A673 (cell line): ENCODE measurements at regions not wholly inside any gene's neighbourhood (a gene's known extent, or its start where the extent isn't known, plus 50 kb on each side); places are given as distances from the start of the nearest gene placed in this dataset.

Experiments used
- BruUV-seq: library from RNA; stranded (reverse); fragments of 400-500 nt; replicated peaks from 2 replicates; lab custom pipeline; 2021; lab: Mats Ljungman, UMichigan
- CTCF ChIA-PET: fragments of 300-600 bp; sonication (Branson Sonifier 250); formaldehyde crosslinking; loops from one replicate; lab custom pipeline; 2022; ENCODE audit warnings: antibody characterized with exemption; lab: Charles Lee
- POLR2A ChIA-PET: fragments of 300-600 bp; sonication (Branson Sonifier 250); formaldehyde crosslinking; loops from one replicate; lab custom pipeline; 2022; ENCODE audit warnings: antibody characterized with exemption; ENCODE audit not compliant: low non-redundant PET; lab: Charles Lee
- DNase-seq: peaks from one replicate; pipeline ENCODE4 v3.0.0-alpha.2; 2015; ENCODE audit warnings: low spot score
- H3K27ac ChIP-seq: fragments of 200-600 bp; sonication (generic); 2 replicates; pipeline ENCODE4 v1.5.1; 2016; ENCODE audit warnings: mixed run types, low read depth, mild to moderate bottlenecking, mixed read lengths, antibody characterized with exemption, low read length; ENCODE audit not compliant: poor library complexity, severe bottlenecking
- H3K27me3 ChIP-seq: fragments of 200-600 bp; sonication (generic); replicated peaks from 2 replicates; pipeline ENCODE4 v1.6.1; 2017; ENCODE audit warnings: mixed run types, low read depth, mild to moderate bottlenecking, mixed read lengths, antibody characterized with exemption, low read length; ENCODE audit not compliant: insufficient read depth, poor library complexity
- H3K36me3 ChIP-seq: fragments of 200-600 bp; sonication (generic); 2 replicates; pipeline ENCODE4 v1.6.1; 2016; ENCODE audit warnings: mixed run types, mild to moderate bottlenecking, mixed read lengths, antibody characterized with exemption, low read length; ENCODE audit not compliant: insufficient read depth, poor library complexity, severe bottlenecking
- H3K4me1 ChIP-seq: fragments of 200-600 bp; sonication (generic); 2 replicates; pipeline ENCODE4 v1.6.1; 2017; ENCODE audit warnings: mixed run types, mild to moderate bottlenecking, mixed read lengths, antibody characterized with exemption, low read length; ENCODE audit not compliant: insufficient read depth, poor library complexity, severe bottlenecking
- H3K4me3 ChIP-seq: fragments of 200-600 bp; sonication (generic); 2 replicates; pipeline ENCODE4 v1.5.1; 2016; ENCODE audit warnings: low read depth, mixed run types, mild to moderate bottlenecking, mixed read lengths, low read length; ENCODE audit not compliant: poor library complexity, severe bottlenecking
- H3K9me3 ChIP-seq: fragments of 200-600 bp; sonication (generic); 2 replicates; pipeline ENCODE4 v1.6.1; 2016; ENCODE audit warnings: mixed run types, low read depth, mild to moderate bottlenecking, mixed read lengths, antibody characterized with exemption, low read length; ENCODE audit not compliant: poor library complexity, severe bottlenecking
- CTCF ChIP-seq: fragments of 300-800, 200-600 bp; sonication (generic); conservative IDR thresholded peaks from 2 replicates; pipeline ENCODE4 v1.5.1; 2017; ENCODE audit warnings: low read depth, mild to moderate bottlenecking, antibody characterized with exemption, low read length, moderate library complexity, mixed read lengths
- EZH2 ChIP-seq: fragments of 200-600 bp; sonication (generic); IDR thresholded peaks from 2 replicates; pipeline ENCODE4 v1.6.1; 2017; ENCODE audit warnings: borderline replicate concordance, low read depth, mild to moderate bottlenecking, mixed read lengths, antibody characterized with exemption, low read length; ENCODE audit not compliant: poor library complexity, severe bottlenecking
- intact Hi-C: fragments of 100-400 bp; cut with micrococcal nuclease; formaldehyde crosslinking; loops from one replicate; pipeline ENCODE4 v1.10.0; 2022; ENCODE audit not compliant: unreplicated experiment

DNA sequence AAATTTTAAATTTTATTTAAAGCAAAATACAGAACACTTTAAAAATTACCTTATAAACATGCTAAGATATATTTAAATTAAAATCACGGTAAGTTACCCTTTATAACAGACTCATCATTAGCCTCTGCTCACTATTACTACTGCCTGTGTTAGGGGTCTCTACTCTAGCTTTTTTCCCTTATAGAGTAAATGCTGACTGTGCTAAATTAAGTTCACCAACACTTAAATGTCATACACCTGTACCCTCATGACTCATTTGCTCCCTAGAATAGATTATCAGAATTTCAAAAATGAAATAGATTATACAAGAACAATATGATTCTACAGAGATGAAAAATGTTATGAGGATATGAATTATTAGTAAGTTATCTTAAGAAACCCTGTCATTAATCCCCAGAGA lies 131.1 kb upstream of the INPP4B start:
- CTCF ChIA-PET, result no interaction called here

GRCh38 chr4:142983065-142983464 lies 137.0 kb upstream of the INPP4B start:
- Histone ChIP-seq H3K27me3 (no peaks in the 10 kb centered on the region), H3K27ac (no peak overlapping the region), H3K4me3 (no peak overlapping the region), H3K36me3 (no peaks in the 10 kb centered on the region), H3K4me1 (no peaks in the 10 kb centered on the region), H3K9me3 (no peaks in the 10 kb centered on the region)
- ChIA-PET CTCF (no interaction called here), POLR2A (no interaction called here)
- intact Hi-C loops, result no loop called here
- no TSS peak for BruUV-seq
- no peak for TF ChIP-seq CTCF
- no peak for TF ChIP-seq EZH2
- no peak for DNase-seq

More for the DNA sequence above, 131.1 kb upstream of the INPP4B start:
- no peaks in the 10 kb centered on the region for H3K36me3 ChIP-seq
- no peak overlapping the region for H3K4me3 ChIP-seq
- no peaks in the 10 kb centered on the region for H3K27me3 ChIP-seq
- no peaks in the 10 kb centered on the region for H3K9me3 ChIP-seq
- H3K27ac ChIP-seq, result no peak overlapping the region
- TF ChIP-seq CTCF (no peak), EZH2 (no peak)
- intact Hi-C loops, result no loop called here
- no peak for DNase-seq
- BruUV-seq, result no TSS peak
- H3K4me1 ChIP-seq, result peaks cover 11% of the 10 kb centered on the region
- POLR2A ChIA-PET, result no interaction called here

- Histone ChIP-seq H3K9me3 (no peaks in the 10 kb centered on the region), H3K4me3 (no peak overlapping the region), H3K4me1 (no peaks in the 10 kb centered on the region), H3K36me3 (no peaks in the 10 kb centered on the region), H3K27ac (no peak overlapping the region), H3K27me3 (no peaks in the 10 kb centered on the region)
- ChIA-PET POLR2A (no interaction called here), CTCF (no interaction called here)
- TF ChIP-seq EZH2, result no peak
- TF ChIP-seq CTCF, result no peak
- no peak for DNase-seq
- no TSS peak for BruUV-seq
- intact Hi-C loops, result no loop called here
Measured at GRCh38 chr4:142983589-142983988, 137.5 kb upstream of the INPP4B start.
